Upper lobe of right lung (tissue), 1 donor: ENCODE measurements at regions not wholly inside any gene's neighbourhood (a gene's known extent, or its start where the extent isn't known, plus 50 kb on each side); places are given as distances from the start of the nearest gene placed in this dataset.

ENCODE experiments used
- ATAC-seq: fragments of 200-7000 bp; cut with Tn5 transposase; one replicate; pipeline ENCODE4 v1.9.1; 2020; ENCODE audit warnings: mild to moderate bottlenecking, moderate library complexity
- DNase-seq: peaks from one replicate; pipeline ENCODE4 v3.0.0-alpha.2; 2020
- H3K27ac ChIP-seq: fragments of 200-600 bp; one replicate; pipeline ENCODE4 v1.8.0; 2022
- H3K27me3 ChIP-seq: fragments of 200-600 bp; one replicate; pipeline ENCODE4 v1.8.0; 2022; ENCODE audit warnings: mild to moderate bottlenecking
- H3K36me3 ChIP-seq: fragments of 200-600 bp; one replicate; pipeline ENCODE4 v1.8.0; 2022
- H3K4me1 ChIP-seq: fragments of 200-600 bp; one replicate; pipeline ENCODE4 v1.8.0; 2022
- H3K4me3 ChIP-seq: fragments of 200-600 bp; one replicate; pipeline ENCODE4 v1.8.0; 2022; ENCODE audit warnings: mild to moderate bottlenecking
- H3K9me3 ChIP-seq: fragments of 200-600 bp; one replicate; pipeline ENCODE4 v1.8.0; 2022
- CTCF ChIP-seq: fragments of 200-600 bp; IDR thresholded peaks from one replicate; pipeline ENCODE4 v1.8.0; 2022; ENCODE audit warnings: antibody characterized with exemption
- intact Hi-C: fragments of 100-400 bp; cut with DNase I; formaldehyde crosslinking; loops from one replicate; pipeline ENCODE4 v1.11.0; 2022
- donor health status: DM: no; HTN: yes; CAD: no; lungs with severe emphysema.

- H3K27ac ChIP-seq, result no peak overlapping the region
- no peak overlapping the region for H3K4me3 ChIP-seq
- no peaks in the 10 kb centered on the region for H3K27me3 ChIP-seq
- ATAC-seq, result no peak
- H3K4me1 ChIP-seq, result no peaks in the 10 kb centered on the region
- no peaks in the 10 kb centered on the region for H3K9me3 ChIP-seq
- no peak for TF ChIP-seq CTCF
- no peak for DNase-seq
- no peaks in the 10 kb centered on the region for H3K36me3 ChIP-seq
- intact Hi-C loops, result no loop called here
These were observed 521.8 kb upstream of the ID2 start for GRCh38 chr2:8159966-8160603.

- H3K9me3 ChIP-seq, result no peaks in the 10 kb centered on the region
- no peak overlapping the region for H3K4me3 ChIP-seq
- H3K27ac ChIP-seq, result no peak overlapping the region
- TF ChIP-seq CTCF, result no peak
- no peak for ATAC-seq
- H3K36me3 ChIP-seq, result no peaks in the 10 kb centered on the region
- H3K4me1 ChIP-seq, result no peaks in the 10 kb centered on the region
- H3K27me3 ChIP-seq, result no peaks in the 10 kb centered on the region
- intact Hi-C loops, result no loop called here
- DNase-seq, result no peak
These were observed 520.9 kb upstream of the ID2 start for GRCh38 chr2:8160959-8161358.

GRCh38 chr2:8162552-8162951, 519.3 kb upstream of the ID2 start:
- DNase-seq, result no peak

GRCh38 chr2:8165550-8165949, 516.3 kb upstream of the ID2 start:
- H3K4me3 ChIP-seq, result no peak overlapping the region
- H3K27ac ChIP-seq, result no peak overlapping the region
- H3K27me3 ChIP-seq, result no peaks in the 10 kb centered on the region
- intact Hi-C loops, result no loop called here
- no peak for ATAC-seq
- no peak for DNase-seq
- no peaks in the 10 kb centered on the region for H3K9me3 ChIP-seq
- H3K36me3 ChIP-seq, result no peaks in the 10 kb centered on the region
- no peak for TF ChIP-seq CTCF
- no peaks in the 10 kb centered on the region for H3K4me1 ChIP-seq

More at GRCh38 chr2:8162552-8162951, 519.3 kb upstream of the ID2 start:
- no peaks in the 10 kb centered on the region for H3K36me3 ChIP-seq
- no peak for ATAC-seq
- H3K9me3 ChIP-seq, result no peaks in the 10 kb centered on the region
- intact Hi-C loops, result no loop called here
- H3K27me3 ChIP-seq, result no peaks in the 10 kb centered on the region
- H3K4me1 ChIP-seq, result no peaks in the 10 kb centered on the region
- no peak overlapping the region for H3K27ac ChIP-seq
- TF ChIP-seq CTCF, result no peak
- H3K4me3 ChIP-seq, result no peak overlapping the region

- no peak for TF ChIP-seq CTCF
- H3K27me3 ChIP-seq, result no peaks in the 10 kb centered on the region
- no peak overlapping the region for H3K4me3 ChIP-seq
- H3K9me3 ChIP-seq, result no peaks in the 10 kb centered on the region
- no peak overlapping the region for H3K27ac ChIP-seq
- intact Hi-C loops, result no loop called here
- ATAC-seq (no peak), DNase-seq (no peak)
- no peaks in the 10 kb centered on the region for H3K4me1 ChIP-seq
- no peaks in the 10 kb centered on the region for H3K36me3 ChIP-seq
These were observed 513.7 kb upstream of the ID2 start for GRCh38 chr2:8168022-8168717.
